ENCODE measurements at regions not wholly inside any gene's neighbourhood (a gene's known extent, or its start where the extent isn't known, plus 50 kb on each side); places are given as distances from the start of the nearest gene placed in this dataset.

DNA sequence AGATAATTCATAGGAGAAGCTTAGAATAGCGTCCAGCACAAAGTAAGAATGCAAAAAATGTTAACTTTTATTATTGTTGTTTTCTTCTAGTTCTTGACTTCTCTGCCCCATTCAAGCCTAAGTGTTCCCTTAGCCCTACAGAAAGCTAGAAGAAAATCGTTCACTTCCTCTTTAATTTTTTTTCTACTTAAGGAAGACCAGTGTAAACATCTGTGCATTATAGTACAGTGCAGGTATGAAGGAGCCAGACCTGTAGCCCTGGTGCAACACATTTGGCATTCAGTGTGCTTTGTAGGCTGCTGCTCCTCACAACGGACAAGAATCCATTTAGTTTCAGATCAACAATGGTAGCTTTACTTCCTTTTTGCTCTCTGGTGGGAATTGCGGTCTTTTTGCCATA is 127.8 kb upstream of the SLC7A14 start:
- Histone ChIP-seq H2AFZ (ENCODE audit: low read length) (no peak overlapping the region), H3K4me1 (ENCODE audit: insufficient read depth, low read length, poor library complexity, severe bottlenecking) (no peaks in the 10 kb centered on the region), H3K9ac (ENCODE audit: low read depth, low read length, poor library complexity, severe bottlenecking) (no peak overlapping the region), H3K9me3 (ENCODE audit: insufficient read depth, low read depth, low read length) (peaks cover 7% of the 10 kb centered on the region; the same call in 1 of the 2 replicates), H3K4me3 (ENCODE audit: low read length, poor library complexity, severe bottlenecking) (no peak overlapping the region), H3K4me2 (ENCODE audit: low read depth, low read length, poor library complexity, severe bottlenecking) (no peak overlapping the region), H3K36me3 (ENCODE audit: insufficient read depth, low read length) (no peaks in the 10 kb centered on the region), H3K9me2 (replicated peaks; ENCODE audit: low read depth, low read length) (no peaks in the 10 kb centered on the region), H3F3A (ENCODE audit: low read depth) (no peaks in the 10 kb centered on the region), H4K20me1 (ENCODE audit: insufficient read depth, low read length, poor library complexity, severe bottlenecking) (no peaks in the 10 kb centered on the region), H3K27me3 (ENCODE audit: insufficient read depth, low read length, poor library complexity, severe bottlenecking) (peaks cover 3% of the 10 kb centered on the region), H3K79me2 (ENCODE audit: insufficient read depth, low read length) (no peaks in the 10 kb centered on the region)
- TF ChIP-seq, protein P1, sequence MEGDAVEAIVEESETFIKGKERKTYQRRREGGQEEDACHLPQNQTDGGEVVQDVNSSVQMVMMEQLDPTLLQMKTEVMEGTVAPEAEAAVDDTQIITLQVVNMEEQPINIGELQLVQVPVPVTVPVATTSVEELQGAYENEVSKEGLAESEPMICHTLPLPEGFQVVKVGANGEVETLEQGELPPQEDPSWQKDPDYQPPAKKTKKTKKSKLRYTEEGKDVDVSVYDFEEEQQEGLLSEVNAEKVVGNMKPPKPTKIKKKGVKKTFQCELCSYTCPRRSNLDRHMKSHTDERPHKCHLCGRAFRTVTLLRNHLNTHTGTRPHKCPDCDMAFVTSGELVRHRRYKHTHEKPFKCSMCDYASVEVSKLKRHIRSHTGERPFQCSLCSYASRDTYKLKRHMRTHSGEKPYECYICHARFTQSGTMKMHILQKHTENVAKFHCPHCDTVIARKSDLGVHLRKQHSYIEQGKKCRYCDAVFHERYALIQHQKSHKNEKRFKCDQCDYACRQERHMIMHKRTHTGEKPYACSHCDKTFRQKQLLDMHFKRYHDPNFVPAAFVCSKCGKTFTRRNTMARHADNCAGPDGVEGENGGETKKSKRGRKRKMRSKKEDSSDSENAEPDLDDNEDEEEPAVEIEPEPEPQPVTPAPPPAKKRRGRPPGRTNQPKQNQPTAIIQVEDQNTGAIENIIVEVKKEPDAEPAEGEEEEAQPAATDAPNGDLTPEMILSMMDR (conservative IDR thresholded peaks at IDR 0.05; ENCODE audit: low read length), result no peak
- no peak for TF ChIP-seq EZH2phosphoT487 (IDR thresholded peaks at IDR 0.05; ENCODE audit: borderline replicate concordance)

DNA sequence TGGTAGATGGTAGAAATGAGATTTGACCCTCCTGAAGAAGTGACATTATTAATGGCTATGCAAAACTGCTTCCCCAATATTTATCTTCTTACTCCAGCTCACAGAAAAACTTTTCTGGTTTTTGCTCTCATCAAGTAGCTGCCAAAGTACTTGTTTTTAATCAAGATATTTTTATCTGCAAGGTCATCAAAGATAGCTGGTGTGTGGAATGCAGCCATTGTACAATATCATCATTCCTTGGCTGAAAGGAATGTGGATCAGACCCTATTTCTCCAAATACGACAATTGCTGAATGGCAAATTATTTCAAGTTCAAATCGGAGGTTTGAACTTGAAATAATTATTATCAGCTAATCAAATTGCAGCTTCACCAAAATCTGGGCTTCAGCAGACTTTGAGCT is 126.9 kb upstream of the SLC7A14 start:
- H3K4me3 ChIP-seq (ENCODE audit: low read length, poor library complexity, severe bottlenecking), result no peak overlapping the region
- no peaks in the 10 kb centered on the region for H3K9me2 ChIP-seq (replicated peaks; ENCODE audit: low read depth, low read length)
- no peak overlapping the region for H3K9ac ChIP-seq (ENCODE audit: low read depth, low read length, poor library complexity, severe bottlenecking)
- no peaks in the 10 kb centered on the region for H3K79me2 ChIP-seq (ENCODE audit: insufficient read depth, low read length)
- peaks cover 7% of the 10 kb centered on the region; the same call in 1 of the 2 replicates for H3K9me3 ChIP-seq (ENCODE audit: insufficient read depth, low read depth, low read length)
- no peaks in the 10 kb centered on the region for H3K36me3 ChIP-seq (ENCODE audit: insufficient read depth, low read length)
- H3F3A ChIP-seq (ENCODE audit: low read depth), result no peaks in the 10 kb centered on the region
- H3K4me2 ChIP-seq (ENCODE audit: low read depth, low read length, poor library complexity, severe bottlenecking), result no peak overlapping the region
- H3K4me1 ChIP-seq (ENCODE audit: insufficient read depth, low read length, poor library complexity, severe bottlenecking), result no peaks in the 10 kb centered on the region
- H4K20me1 ChIP-seq (ENCODE audit: insufficient read depth, low read length, poor library complexity, severe bottlenecking), result no peaks in the 10 kb centered on the region
- H2AFZ ChIP-seq (ENCODE audit: low read length), result no peak overlapping the region
- TF ChIP-seq, protein P1 (conservative IDR thresholded peaks at IDR 0.05; ENCODE audit: low read length), result no peak
- no peak for TF ChIP-seq EZH2phosphoT487 (IDR thresholded peaks at IDR 0.05; ENCODE audit: borderline replicate concordance)
- peaks cover 3% of the 10 kb centered on the region for H3K27me3 ChIP-seq (ENCODE audit: insufficient read depth, low read length, poor library complexity, severe bottlenecking)

DNA sequence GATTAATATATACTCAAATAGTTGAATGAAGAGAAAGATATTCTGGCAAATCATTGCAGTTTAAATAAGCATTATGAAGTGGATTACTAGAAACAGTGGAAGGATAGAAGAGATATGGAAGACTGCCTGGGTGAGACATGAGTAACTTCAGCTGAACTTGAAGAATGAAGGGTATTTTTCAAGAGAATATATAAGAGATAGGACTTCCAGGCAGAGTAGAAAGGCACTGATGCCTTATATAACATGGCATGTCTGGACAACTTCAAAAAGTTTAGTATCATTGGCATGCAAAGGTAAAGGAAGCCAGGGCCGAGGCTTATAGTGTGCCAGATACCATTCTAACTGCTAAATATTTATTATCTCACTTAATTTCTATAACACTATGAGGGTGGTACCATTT is 126.5 kb upstream of the SLC7A14 start:
- Histone ChIP-seq H2AFZ (ENCODE audit: low read length) (no peak overlapping the region), H3K4me2 (ENCODE audit: low read depth, low read length, poor library complexity, severe bottlenecking) (no peak overlapping the region), H3K9me3 (ENCODE audit: insufficient read depth, low read depth, low read length) (peaks cover 7% of the 10 kb centered on the region; the same call in 1 of the 2 replicates), H3K4me1 (ENCODE audit: insufficient read depth, low read length, poor library complexity, severe bottlenecking) (no peaks in the 10 kb centered on the region), H3K79me2 (ENCODE audit: insufficient read depth, low read length) (no peaks in the 10 kb centered on the region), H3K27me3 (ENCODE audit: insufficient read depth, low read length, poor library complexity, severe bottlenecking) (peaks cover 3% of the 10 kb centered on the region), H3K9ac (ENCODE audit: low read depth, low read length, poor library complexity, severe bottlenecking) (no peak overlapping the region), H3F3A (ENCODE audit: low read depth) (no peaks in the 10 kb centered on the region), H3K36me3 (ENCODE audit: insufficient read depth, low read length) (no peaks in the 10 kb centered on the region), H3K4me3 (ENCODE audit: low read length, poor library complexity, severe bottlenecking) (no peak overlapping the region), H3K9me2 (replicated peaks; ENCODE audit: low read depth, low read length) (no peaks in the 10 kb centered on the region), H4K20me1 (ENCODE audit: insufficient read depth, low read length, poor library complexity, severe bottlenecking) (no peaks in the 10 kb centered on the region)
- no peak for TF ChIP-seq EZH2phosphoT487 (IDR thresholded peaks at IDR 0.05; ENCODE audit: borderline replicate concordance)
- TF ChIP-seq, protein P1 (conservative IDR thresholded peaks at IDR 0.05; ENCODE audit: low read length), result no peak
